Kidney (tissue), 13 donors: ENCODE measurements at regions not wholly inside any gene's neighbourhood (a gene's known extent, or its start where the extent isn't known, plus 50 kb on each side); places are given as distances from the start of the nearest gene placed in this dataset.

Source experiments
- DNase-seq, 5 donors: peaks; one replicate each; pipeline ENCODE4 v3.0.0-alpha.2; 2013 to 2020
- FAIRE-seq: peaks from 2 replicates; lab custom pipeline; 2012; peaks lifted over from hg19 to GRCh38; lab: Jason Lieb, UNC
- H3K27ac ChIP-seq, 2 donors: one replicate each; pipeline ENCODE4 v1.7.0; 2013; ENCODE audit warnings: low read depth in 2 of 2, low read length in 2 of 2, inconsistent platforms in 1 of 2
- H3K27me3 ChIP-seq: one replicate; pipeline ENCODE4 v1.7.1; 2013; ENCODE audit warnings: low read length, inconsistent platforms; ENCODE audit not compliant: control insufficient read depth, insufficient read depth
- H3K36me3 ChIP-seq, 3 donors: one replicate each; pipeline versions ENCODE4 v1.7.0 to v1.7.1; 2013; ENCODE audit warnings: low read length in 3 of 3, control low read depth in 1 of 3, inconsistent platforms in 1 of 3; ENCODE audit not compliant: insufficient read depth in 3 of 3, control insufficient read depth in 2 of 3
- H3K4me1 ChIP-seq, 3 donors: one replicate each; pipeline versions ENCODE4 v1.7.0 to v1.7.1; 2013; ENCODE audit warnings: low read length in 3 of 3, inconsistent platforms in 1 of 3, low read depth in 1 of 3; ENCODE audit not compliant: control insufficient read depth in 2 of 3, insufficient read depth in 2 of 3
- H3K4me3 ChIP-seq, 3 donors: one replicate each; pipeline versions ENCODE4 v1.7.0 to v1.8.1; 2013; ENCODE audit warnings: low read length in 3 of 3, control low read depth in 1 of 3, inconsistent platforms in 1 of 3
- H3K9ac ChIP-seq, 3 donors: one replicate each; pipeline versions ENCODE4 v1.7.0 to v1.7.1; 2013; ENCODE audit warnings: low read length in 3 of 3, control low read depth in 1 of 3, inconsistent platforms in 1 of 3
- H3K9me3 ChIP-seq, 3 donors: one replicate each; pipeline versions ENCODE4 v1.7.0 to v1.7.1; 2013; ENCODE audit warnings: low read length in 3 of 3, control low read depth in 1 of 3, inconsistent platforms in 1 of 3; ENCODE audit not compliant: control insufficient read depth in 2 of 3, insufficient read depth in 1 of 3
- intact Hi-C: fragments of 100-400 bp; cut with DNase I; formaldehyde crosslinking; loops from one replicate; pipeline ENCODE4 v1.11.1; 2022
- TF ChIP-seq, protein P1 (sequence below): IDR thresholded peaks from 3 replicates; pipeline ENCODE4 v1.5.1; 2012; ENCODE audit warnings: mild to moderate bottlenecking, moderate library complexity, borderline replicate concordance; ENCODE audit not compliant: insufficient read depth; ENCODE audit errors: extremely low read depth
- donor health status: control.
- donor health status: control.
- donor health status: control.
- donor health status: control.
- donor health status: control.
- donor health status: DM: yes; HTN: yes; CAD: no.
- donor health status: Normal renal cell carcinoma (clear cell type).

- TF ChIP-seq, protein P1, sequence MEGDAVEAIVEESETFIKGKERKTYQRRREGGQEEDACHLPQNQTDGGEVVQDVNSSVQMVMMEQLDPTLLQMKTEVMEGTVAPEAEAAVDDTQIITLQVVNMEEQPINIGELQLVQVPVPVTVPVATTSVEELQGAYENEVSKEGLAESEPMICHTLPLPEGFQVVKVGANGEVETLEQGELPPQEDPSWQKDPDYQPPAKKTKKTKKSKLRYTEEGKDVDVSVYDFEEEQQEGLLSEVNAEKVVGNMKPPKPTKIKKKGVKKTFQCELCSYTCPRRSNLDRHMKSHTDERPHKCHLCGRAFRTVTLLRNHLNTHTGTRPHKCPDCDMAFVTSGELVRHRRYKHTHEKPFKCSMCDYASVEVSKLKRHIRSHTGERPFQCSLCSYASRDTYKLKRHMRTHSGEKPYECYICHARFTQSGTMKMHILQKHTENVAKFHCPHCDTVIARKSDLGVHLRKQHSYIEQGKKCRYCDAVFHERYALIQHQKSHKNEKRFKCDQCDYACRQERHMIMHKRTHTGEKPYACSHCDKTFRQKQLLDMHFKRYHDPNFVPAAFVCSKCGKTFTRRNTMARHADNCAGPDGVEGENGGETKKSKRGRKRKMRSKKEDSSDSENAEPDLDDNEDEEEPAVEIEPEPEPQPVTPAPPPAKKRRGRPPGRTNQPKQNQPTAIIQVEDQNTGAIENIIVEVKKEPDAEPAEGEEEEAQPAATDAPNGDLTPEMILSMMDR, result no peak
- intact Hi-C loops, result no loop called here
- DNase-seq, result no peak
- Histone ChIP-seq H3K9ac (no peak overlapping the region), H3K36me3 (no peaks in the 10 kb centered on the region), H3K4me3 (no peak overlapping the region), H3K27ac (no peak overlapping the region), H3K9me3 (no peaks in the 10 kb centered on the region), H3K4me1 (peaks cover 0 to 4% (median 3%) of the 10 kb centered on the region in 3 donors), H3K27me3 (no peaks in the 10 kb centered on the region)
- FAIRE-seq, result no peak
These were observed 142.4 kb upstream of the IL12A start for GRCh38 chr3:159846255-159846654.

DNA sequence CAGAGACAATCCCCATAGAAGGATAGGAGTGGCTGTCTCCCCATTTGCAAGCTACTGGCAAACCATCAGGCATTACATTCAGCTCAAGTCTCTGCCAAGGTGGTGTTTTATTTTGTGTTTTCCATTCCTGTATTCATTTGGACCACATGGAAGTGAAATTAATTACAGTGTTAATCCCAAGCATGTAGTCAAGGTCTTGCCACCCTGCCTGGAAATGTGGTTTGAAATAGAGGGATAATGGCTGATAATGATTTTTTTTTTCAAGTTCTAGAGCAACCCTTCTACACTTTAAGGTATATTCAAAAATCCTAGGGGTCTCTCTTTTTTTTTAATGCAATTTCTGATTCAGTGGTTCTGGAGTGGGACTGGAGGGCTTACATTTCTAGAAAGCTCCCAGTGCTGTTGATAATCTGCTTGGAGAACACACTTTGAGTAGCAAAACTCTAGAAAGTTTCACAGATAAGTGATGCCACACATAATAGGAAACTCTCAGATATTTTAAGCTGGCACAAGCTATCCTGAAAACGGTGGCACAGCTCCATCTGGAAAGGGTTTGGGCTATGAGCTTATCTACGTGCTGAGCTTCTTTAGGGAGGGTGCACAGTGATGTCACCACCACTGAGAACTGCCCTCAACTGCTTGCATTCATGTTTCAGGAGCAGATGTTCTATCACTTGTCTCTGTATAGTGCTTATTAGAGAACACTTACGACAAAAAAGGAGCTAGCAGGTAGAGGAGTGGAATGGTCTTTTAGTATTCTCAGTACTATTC, 140.1 kb upstream of the IL12A start:
- intact Hi-C loops, result no loop called here
- Histone ChIP-seq H3K9me3 (no peaks in the 10 kb centered on the region), H3K36me3 (no peaks in the 10 kb centered on the region), H3K27ac (no peak overlapping the region), H3K4me3 (no peak overlapping the region), H3K4me1 (peaks cover 3 to 11% (median 7%) of the 10 kb centered on the region in 3 donors), H3K27me3 (no peaks in the 10 kb centered on the region), H3K9ac (no peak overlapping the region)
- TF ChIP-seq, protein P1, result no peak
- no peak for FAIRE-seq
- no peak for DNase-seq

GRCh38 chr3:159850481-159850880, 138.2 kb upstream of the IL12A start:
- Histone ChIP-seq H3K4me1 (peaks cover 6 to 19% (median 7%) of the 10 kb centered on the region in 3 donors), H3K9ac (no peak overlapping the region), H3K27me3 (no peaks in the 10 kb centered on the region), H3K9me3 (no peaks in the 10 kb centered on the region), H3K27ac (no peak overlapping the region), H3K4me3 (no peak overlapping the region), H3K36me3 (no peaks in the 10 kb centered on the region)
- DNase-seq, result no peak
- FAIRE-seq, result no peak
- TF ChIP-seq, protein P1, result no peak
- intact Hi-C loops, result no loop called here
